Tibial nerve (tissue), 4 donors: ENCODE measurements at regions not wholly inside any gene's neighbourhood (a gene's known extent, or its start where the extent isn't known, plus 50 kb on each side); places are given as distances from the start of the nearest gene placed in this dataset.

Experiments
- DNase-seq, 2 donors: peaks; one replicate each; pipeline ENCODE4 v3.0.0-alpha.2; 2019; ENCODE audit warnings: low spot score in 2 of 2
- H3K27ac ChIP-seq, 4 donors: fragments of 200-600 bp; sonication (generic) in 3 of 4; one replicate each; pipeline ENCODE4 v1.5.1; 2017 to 2019; ENCODE audit warnings: mild to moderate bottlenecking in 1 of 4
- H3K27me3 ChIP-seq, 2 donors: fragments of 200-600 bp; sonication (generic) in 1 of 2; one replicate each; pipeline versions ENCODE4 v1.5.1 to v1.6.0; 2017 to 2019
- H3K36me3 ChIP-seq, 3 donors: fragments of 200-600 bp; sonication (generic); one replicate each; pipeline ENCODE4 v1.5.1; 2018 to 2019
- H3K4me1 ChIP-seq, 4 donors: fragments of 200-600 bp; sonication (generic) in 3 of 4; one replicate each; pipeline ENCODE4 v1.5.1; 2017 to 2019
- H3K4me3 ChIP-seq, 4 donors: fragments of 200-600 bp; sonication (generic) in 3 of 4; one replicate each; pipeline ENCODE4 v1.5.1; 2017 to 2019; ENCODE audit warnings: mild to moderate bottlenecking in 1 of 4, moderate library complexity in 1 of 4
- H3K9me3 ChIP-seq, 4 donors: fragments of 200-600 bp; sonication (generic) in 3 of 4; one replicate each; pipeline ENCODE4 v1.5.1; 2017 to 2019
- CTCF ChIP-seq, 5 experiments: fragments of 200-600 bp in 3 of 5; fragments of 450-650 bp in 2 of 5; sonication (generic) in 3 of 5; IDR thresholded peaks; one replicate each; pipeline ENCODE4 v1.5.1; 2016 to 2019; ENCODE audit warnings: antibody characterized with exemption in 5 of 5, mild to moderate bottlenecking in 3 of 5, moderate library complexity in 2 of 5
- EP300 ChIP-seq, 2 donors: sonication (generic); formaldehyde crosslinking; IDR thresholded peaks; one replicate each; pipeline ENCODE4 v1.6.1; 2017; ENCODE audit warnings: antibody characterized with exemption in 2 of 2, mild to moderate bottlenecking in 1 of 2
- POLR2A ChIP-seq, 2 donors: fragments of 450-650 bp; IDR thresholded peaks; one replicate each; pipeline ENCODE4 v1.6.1; 2017; ENCODE audit warnings: antibody characterized with exemption in 2 of 2, mild to moderate bottlenecking in 2 of 2, moderate library complexity in 2 of 2
- WGBS, 2 donors: methylation state at CpG; one replicate each; pipeline ENCODE4 v1.1.5; 2018; 5-methylcytosine and 5-hydroxymethylcytosine counted together

- no peak for TF ChIP-seq EP300 (IDR thresholded peaks at IDR 0.05)
- no peak for TF ChIP-seq CTCF (IDR thresholded peaks at IDR 0.05)
- TF ChIP-seq POLR2A (IDR thresholded peaks at IDR 0.05), result no peak
These were observed 526.2 kb upstream of the ADARB2 start for GRCh38 chr10:2263561-2263960.

GRCh38 chr10:2262878-2263277 is 525.6 kb upstream of the ADARB2 start:
- no peak for TF ChIP-seq EP300 (IDR thresholded peaks at IDR 0.05)
- TF ChIP-seq POLR2A (IDR thresholded peaks at IDR 0.05), result no peak
- no peak for TF ChIP-seq CTCF (IDR thresholded peaks at IDR 0.05)
- no peaks in the 10 kb centered on the region for H3K36me3 ChIP-seq
- no peaks in the 10 kb centered on the region for H3K27me3 ChIP-seq
- WGBS, 2 donors, result 85 to 90% methylated on average over 4 of the region's 4 CpGs
- H3K27ac ChIP-seq, result no peak overlapping the region
- DNase-seq, result no peak
- no peaks in the 10 kb centered on the region for H3K4me1 ChIP-seq
- H3K9me3 ChIP-seq, result peaks cover 0 to 8% (median 0%) of the 10 kb centered on the region in 4 donors
- H3K4me3 ChIP-seq, result no peak overlapping the region

More at GRCh38 chr10:2263561-2263960, 526.2 kb upstream of the ADARB2 start:
- H3K27me3 ChIP-seq, result no peaks in the 10 kb centered on the region
- no peak overlapping the region for H3K4me3 ChIP-seq
- DNase-seq, result no peak
- no peaks in the 10 kb centered on the region for H3K36me3 ChIP-seq
- peaks cover 0 to 8% (median 0%) of the 10 kb centered on the region in 4 donors for H3K9me3 ChIP-seq
- H3K27ac ChIP-seq, result no peak overlapping the region
- H3K4me1 ChIP-seq, result no peaks in the 10 kb centered on the region

- TF ChIP-seq EP300 (IDR thresholded peaks at IDR 0.05) (no peak), CTCF (IDR thresholded peaks at IDR 0.05) (no peak), POLR2A (IDR thresholded peaks at IDR 0.05) (no peak)
- Histone ChIP-seq H3K9me3 (peaks cover 0 to 8% (median 0%) of the 10 kb centered on the region in 4 donors), H3K27me3 (no peaks in the 10 kb centered on the region), H3K4me1 (no peaks in the 10 kb centered on the region), H3K36me3 (no peaks in the 10 kb centered on the region), H3K4me3 (no peak overlapping the region), H3K27ac (no peak overlapping the region)
- 74 to 80% methylated on average over 2 of the region's 2 CpGs for WGBS, 2 donors
- DNase-seq, result no peak
These were observed 525.0 kb upstream of the ADARB2 start for GRCh38 chr10:2262333-2262732.

- Histone ChIP-seq H3K9me3 (no peaks in the 10 kb centered on the region), H3K27me3 (no peaks in the 10 kb centered on the region), H3K27ac (no peak overlapping the region), H3K4me1 (no peaks in the 10 kb centered on the region), H3K4me3 (no peak overlapping the region), H3K36me3 (no peaks in the 10 kb centered on the region)
- TF ChIP-seq CTCF (IDR thresholded peaks at IDR 0.05) (no peak), EP300 (IDR thresholded peaks at IDR 0.05) (no peak), POLR2A (IDR thresholded peaks at IDR 0.05) (no peak)
- 77 to 86% methylated on average over 7 of the region's 7 CpGs for WGBS, 2 donors
- DNase-seq, result no peak
These were observed 518.9 kb upstream of the ADARB2 start for GRCh38 chr10:2256241-2256640.

- TF ChIP-seq CTCF (IDR thresholded peaks at IDR 0.05), result no peak
- no peak for TF ChIP-seq POLR2A (IDR thresholded peaks at IDR 0.05)
- TF ChIP-seq EP300 (IDR thresholded peaks at IDR 0.05), result no peak
- Histone ChIP-seq H3K27ac (no peak overlapping the region), H3K4me1 (no peaks in the 10 kb centered on the region), H3K4me3 (no peak overlapping the region), H3K9me3 (no peaks in the 10 kb centered on the region), H3K27me3 (no peaks in the 10 kb centered on the region), H3K36me3 (no peaks in the 10 kb centered on the region)
- DNase-seq, result no peak
- WGBS, 2 donors, result 38 to 45% methylated on average over 6 of the region's 6 CpGs
These were observed 514.8 kb upstream of the ADARB2 start for GRCh38 chr10:2252096-2252495.
